ENCODE measurements at regions not wholly inside any gene's neighbourhood (a gene's known extent, or its start where the extent isn't known, plus 50 kb on each side); places are given as distances from the start of the nearest gene placed in this dataset.

DNA sequence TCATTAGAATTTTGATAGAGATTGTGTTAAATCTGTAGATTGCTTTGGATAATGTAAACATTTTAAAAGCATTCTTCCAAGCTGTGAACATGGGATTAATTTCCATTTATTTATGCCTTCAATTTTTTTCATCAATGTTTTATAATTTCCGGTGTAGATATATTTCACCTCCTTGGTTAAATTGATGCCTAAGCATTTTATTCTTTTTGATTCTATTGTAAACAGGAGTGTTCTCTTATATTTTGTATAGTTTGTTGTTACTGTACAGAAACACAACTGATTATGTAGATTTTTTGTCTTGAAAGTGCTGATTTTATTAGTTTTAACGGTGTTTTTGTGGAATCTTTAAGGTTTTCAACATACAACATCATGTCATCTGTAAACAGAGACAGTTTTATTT lies 355.0 kb downstream of the EDEM1 start:
- no peak for DNase-seq (ENCODE audit: low read depth)
- TF ChIP-seq, protein P1, sequence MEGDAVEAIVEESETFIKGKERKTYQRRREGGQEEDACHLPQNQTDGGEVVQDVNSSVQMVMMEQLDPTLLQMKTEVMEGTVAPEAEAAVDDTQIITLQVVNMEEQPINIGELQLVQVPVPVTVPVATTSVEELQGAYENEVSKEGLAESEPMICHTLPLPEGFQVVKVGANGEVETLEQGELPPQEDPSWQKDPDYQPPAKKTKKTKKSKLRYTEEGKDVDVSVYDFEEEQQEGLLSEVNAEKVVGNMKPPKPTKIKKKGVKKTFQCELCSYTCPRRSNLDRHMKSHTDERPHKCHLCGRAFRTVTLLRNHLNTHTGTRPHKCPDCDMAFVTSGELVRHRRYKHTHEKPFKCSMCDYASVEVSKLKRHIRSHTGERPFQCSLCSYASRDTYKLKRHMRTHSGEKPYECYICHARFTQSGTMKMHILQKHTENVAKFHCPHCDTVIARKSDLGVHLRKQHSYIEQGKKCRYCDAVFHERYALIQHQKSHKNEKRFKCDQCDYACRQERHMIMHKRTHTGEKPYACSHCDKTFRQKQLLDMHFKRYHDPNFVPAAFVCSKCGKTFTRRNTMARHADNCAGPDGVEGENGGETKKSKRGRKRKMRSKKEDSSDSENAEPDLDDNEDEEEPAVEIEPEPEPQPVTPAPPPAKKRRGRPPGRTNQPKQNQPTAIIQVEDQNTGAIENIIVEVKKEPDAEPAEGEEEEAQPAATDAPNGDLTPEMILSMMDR (IDR thresholded peaks at IDR 0.05; ENCODE audit: low read length, missing control alignments), result no peak
- H3K4me3 ChIP-seq (replicated peaks; ENCODE audit: low read depth, low read length), result no peak overlapping the region

DNA sequence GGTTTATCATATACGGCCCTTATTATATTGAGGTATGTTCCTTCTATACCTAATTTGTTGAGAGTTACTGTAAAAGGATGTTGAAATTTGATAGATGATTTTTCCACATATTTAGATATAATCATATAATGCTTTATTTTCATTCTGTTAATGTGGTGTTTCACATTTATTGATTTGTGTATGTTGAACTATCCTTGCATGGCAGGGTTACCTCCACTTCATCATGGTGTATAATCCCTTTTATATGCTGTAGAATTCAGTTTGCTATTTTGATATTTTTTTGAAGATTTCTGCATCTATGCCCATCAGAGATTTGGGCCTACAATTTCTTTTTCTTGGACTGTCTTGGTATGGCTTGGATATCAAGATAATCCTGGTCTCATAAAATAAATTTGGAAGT lies 355.5 kb downstream of the EDEM1 start:
- TF ChIP-seq, protein P1 (IDR thresholded peaks at IDR 0.05; ENCODE audit: low read length, missing control alignments), result no peak
- H3K4me3 ChIP-seq (replicated peaks; ENCODE audit: low read depth, low read length), result no peak overlapping the region
- no peak for DNase-seq (ENCODE audit: low read depth)

DNA sequence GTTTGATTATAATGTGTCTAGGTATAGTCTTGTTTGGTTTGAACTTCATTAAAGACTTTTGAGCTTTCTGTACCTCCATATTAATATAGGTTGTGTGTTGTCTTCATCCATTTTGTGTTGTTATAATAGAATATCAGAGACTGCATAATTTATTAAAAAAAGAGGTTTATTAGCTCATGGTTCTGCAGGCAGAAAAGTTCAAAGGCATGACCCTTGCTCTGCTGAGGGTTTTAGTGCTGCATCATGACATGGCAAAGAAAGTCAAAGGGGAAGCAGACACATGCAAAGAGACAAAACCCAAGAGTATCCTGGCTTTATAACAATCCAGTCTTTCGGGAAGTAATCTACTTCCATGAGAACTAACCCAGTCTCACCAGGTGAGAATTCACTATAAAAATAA lies 358.2 kb downstream of the EDEM1 start:
- TF ChIP-seq, protein P1 (IDR thresholded peaks at IDR 0.05; ENCODE audit: low read length, missing control alignments), result no peak
- DNase-seq (ENCODE audit: low read depth), result no peak

DNA sequence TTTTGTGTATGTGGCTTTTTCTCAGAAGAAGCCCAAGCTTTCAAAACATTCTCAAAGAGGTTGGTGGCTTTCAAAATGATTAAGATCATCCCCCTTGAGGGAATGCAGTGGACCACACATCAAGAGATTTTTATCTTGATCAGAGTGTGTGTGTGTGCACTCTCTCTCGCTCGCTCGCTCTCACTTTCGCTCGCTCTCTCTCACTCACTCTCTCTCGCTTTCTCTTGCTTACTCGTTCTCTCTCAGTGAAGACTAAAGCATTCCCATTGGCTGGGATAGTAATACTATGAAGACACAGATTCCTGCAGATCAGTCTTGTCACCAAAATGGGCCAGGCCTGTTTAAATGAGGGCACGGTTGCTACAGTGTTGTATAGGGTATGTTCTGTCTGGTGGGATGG lies 365.7 kb downstream of the EDEM1 start:
- TF ChIP-seq, protein P1 (IDR thresholded peaks at IDR 0.05; ENCODE audit: low read length, missing control alignments), result no peak
- DNase-seq (ENCODE audit: low read depth), result no peak
- no peak overlapping the region for H3K4me3 ChIP-seq (replicated peaks; ENCODE audit: low read depth, low read length)

More for the DNA sequence above, 358.2 kb downstream of the EDEM1 start:
- no peak overlapping the region for H3K4me3 ChIP-seq (replicated peaks; ENCODE audit: low read depth, low read length)

DNA sequence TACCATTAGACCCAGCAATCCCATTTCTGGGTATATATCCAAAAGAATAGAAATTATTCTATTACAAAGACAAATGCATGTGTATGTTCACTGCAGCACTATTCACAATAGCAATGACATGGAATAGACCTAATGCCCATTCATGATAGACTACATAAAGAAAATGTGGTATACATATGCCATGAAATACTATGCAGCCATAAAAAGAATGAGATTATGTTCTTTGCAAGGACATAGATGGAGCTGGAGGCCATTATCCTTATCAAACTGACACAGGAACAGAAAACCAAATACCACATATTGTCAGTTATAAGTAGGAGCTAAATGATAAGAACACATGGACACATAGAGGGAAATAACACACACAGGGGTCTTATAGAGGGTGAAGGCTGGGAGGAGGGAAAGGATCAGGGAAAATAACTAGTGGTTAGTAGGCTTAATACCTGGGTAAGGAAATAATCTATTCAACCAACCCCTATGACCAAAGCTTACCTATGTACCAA lies 366.8 kb downstream of the EDEM1 start:
- TF ChIP-seq, protein P1 (IDR thresholded peaks at IDR 0.05; ENCODE audit: low read length, missing control alignments), result no peak
- no peak for DNase-seq (ENCODE audit: low read depth)
- no peak overlapping the region for H3K4me3 ChIP-seq (replicated peaks; ENCODE audit: low read depth, low read length)

DNA sequence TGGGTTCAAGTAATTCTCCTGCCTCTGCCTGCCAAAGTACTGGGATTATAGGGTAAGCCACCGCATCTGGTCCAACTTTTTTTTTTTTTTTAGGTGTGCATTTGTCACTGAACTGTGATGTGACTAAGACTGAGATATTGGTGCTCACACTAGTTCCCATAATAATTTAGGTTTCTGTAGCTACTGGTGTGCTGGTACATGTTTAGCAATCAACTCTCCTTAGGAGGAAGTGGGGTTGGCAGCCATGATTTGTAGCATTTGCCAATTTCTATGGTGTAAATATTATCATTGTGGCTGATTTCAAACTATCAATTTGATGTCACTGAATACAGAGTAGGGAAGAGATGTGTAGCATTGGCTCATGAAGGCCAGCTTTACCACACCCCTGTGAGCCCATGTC lies 372.7 kb downstream of the EDEM1 start:
- no peak for DNase-seq (ENCODE audit: low read depth)
- no peak overlapping the region for H3K4me3 ChIP-seq (replicated peaks; ENCODE audit: low read depth, low read length)
- TF ChIP-seq, protein P1 (IDR thresholded peaks at IDR 0.05; ENCODE audit: low read length, missing control alignments), result no peak

DNA sequence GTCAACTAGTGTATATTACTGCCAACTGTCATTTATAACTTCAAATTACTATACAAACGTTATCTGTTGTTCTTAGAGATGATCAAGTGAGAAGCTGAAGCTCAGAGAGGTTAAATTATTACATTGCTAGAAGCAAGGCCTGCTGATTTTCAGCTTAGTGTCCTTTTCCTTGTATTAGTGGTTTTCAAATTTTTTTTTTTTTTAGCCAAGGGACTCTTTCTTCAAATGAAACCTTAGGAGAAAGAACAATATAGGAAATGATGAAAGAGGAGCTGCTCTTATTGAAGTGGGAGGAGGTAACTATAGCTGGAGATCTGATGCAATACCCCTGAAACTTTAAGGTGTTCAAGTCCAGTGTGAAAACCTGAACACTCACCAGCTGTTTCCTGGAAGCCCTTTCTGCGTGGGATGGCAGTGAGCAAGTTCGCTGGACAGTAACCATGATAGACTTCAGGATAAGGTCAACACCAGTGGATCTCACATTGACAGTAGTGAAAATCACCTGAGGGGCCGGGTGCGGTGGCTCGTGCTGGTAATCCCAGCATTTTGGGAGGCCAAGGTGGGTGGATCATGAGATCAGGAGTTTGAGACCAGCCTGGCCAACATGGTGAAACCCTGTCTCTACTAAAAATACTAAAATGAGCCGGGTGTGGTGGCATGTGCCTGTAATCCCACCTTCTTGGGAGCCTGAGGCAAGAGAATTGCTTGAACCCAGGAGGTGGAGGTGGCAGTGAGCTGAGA lies 376.2 kb downstream of the EDEM1 start:
- TF ChIP-seq, protein P1 (IDR thresholded peaks at IDR 0.05; ENCODE audit: low read length, missing control alignments), result no peak
- H3K4me3 ChIP-seq (replicated peaks; ENCODE audit: low read depth, low read length), result no peak overlapping the region
- no peak for DNase-seq (ENCODE audit: low read depth)
